ENCODE measurements at regions not wholly inside any gene's neighbourhood (a gene's known extent, or its start where the extent isn't known, plus 50 kb on each side); places are given as distances from the start of the nearest gene placed in this dataset.
"Not testable (repeated sequence)": the region's sequence is repeated elsewhere in the genome, so short reads cannot be mapped to it uniquely, and the experiment has no call there.

- Histone ChIP-seq H3K4me3 (no peak overlapping the region), H3K9me3 (ENCODE audit: low read depth) (no peaks in the 10 kb centered on the region), H4K20me1 (ENCODE audit: insufficient read depth, poor library complexity, severe bottlenecking) (no peaks in the 10 kb centered on the region), H3K27ac (no peak overlapping the region), H2AFZ (no peak overlapping the region), H3K4me2 (no peak overlapping the region), H3K36me3 (replicated peaks; ENCODE audit: insufficient read depth, low read depth) (no peaks in the 10 kb centered on the region), H3K27me3 (no peaks in the 10 kb centered on the region), H3K79me2 (no peaks in the 10 kb centered on the region), H3K4me1 (ENCODE audit: insufficient read depth) (no peaks in the 10 kb centered on the region), H3K9me2 (replicated peaks; ENCODE audit: insufficient read depth) (no peaks in the 10 kb centered on the region)
- 80% methylated on average over 5 of the region's 5 CpGs for WGBS (ENCODE audit: low lambda C conversion rate, missing lambda C conversion rate)
- DNase-seq (ENCODE audit: low spot score): no peak
- TF ChIP-seq, protein P1, sequence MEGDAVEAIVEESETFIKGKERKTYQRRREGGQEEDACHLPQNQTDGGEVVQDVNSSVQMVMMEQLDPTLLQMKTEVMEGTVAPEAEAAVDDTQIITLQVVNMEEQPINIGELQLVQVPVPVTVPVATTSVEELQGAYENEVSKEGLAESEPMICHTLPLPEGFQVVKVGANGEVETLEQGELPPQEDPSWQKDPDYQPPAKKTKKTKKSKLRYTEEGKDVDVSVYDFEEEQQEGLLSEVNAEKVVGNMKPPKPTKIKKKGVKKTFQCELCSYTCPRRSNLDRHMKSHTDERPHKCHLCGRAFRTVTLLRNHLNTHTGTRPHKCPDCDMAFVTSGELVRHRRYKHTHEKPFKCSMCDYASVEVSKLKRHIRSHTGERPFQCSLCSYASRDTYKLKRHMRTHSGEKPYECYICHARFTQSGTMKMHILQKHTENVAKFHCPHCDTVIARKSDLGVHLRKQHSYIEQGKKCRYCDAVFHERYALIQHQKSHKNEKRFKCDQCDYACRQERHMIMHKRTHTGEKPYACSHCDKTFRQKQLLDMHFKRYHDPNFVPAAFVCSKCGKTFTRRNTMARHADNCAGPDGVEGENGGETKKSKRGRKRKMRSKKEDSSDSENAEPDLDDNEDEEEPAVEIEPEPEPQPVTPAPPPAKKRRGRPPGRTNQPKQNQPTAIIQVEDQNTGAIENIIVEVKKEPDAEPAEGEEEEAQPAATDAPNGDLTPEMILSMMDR (IDR thresholded peaks at IDR 0.05; ENCODE audit: poor library complexity): no peak
These were observed 66.1 kb upstream of the ANKRD55 start for GRCh38 chr5:56299212-56299611.

DNA sequence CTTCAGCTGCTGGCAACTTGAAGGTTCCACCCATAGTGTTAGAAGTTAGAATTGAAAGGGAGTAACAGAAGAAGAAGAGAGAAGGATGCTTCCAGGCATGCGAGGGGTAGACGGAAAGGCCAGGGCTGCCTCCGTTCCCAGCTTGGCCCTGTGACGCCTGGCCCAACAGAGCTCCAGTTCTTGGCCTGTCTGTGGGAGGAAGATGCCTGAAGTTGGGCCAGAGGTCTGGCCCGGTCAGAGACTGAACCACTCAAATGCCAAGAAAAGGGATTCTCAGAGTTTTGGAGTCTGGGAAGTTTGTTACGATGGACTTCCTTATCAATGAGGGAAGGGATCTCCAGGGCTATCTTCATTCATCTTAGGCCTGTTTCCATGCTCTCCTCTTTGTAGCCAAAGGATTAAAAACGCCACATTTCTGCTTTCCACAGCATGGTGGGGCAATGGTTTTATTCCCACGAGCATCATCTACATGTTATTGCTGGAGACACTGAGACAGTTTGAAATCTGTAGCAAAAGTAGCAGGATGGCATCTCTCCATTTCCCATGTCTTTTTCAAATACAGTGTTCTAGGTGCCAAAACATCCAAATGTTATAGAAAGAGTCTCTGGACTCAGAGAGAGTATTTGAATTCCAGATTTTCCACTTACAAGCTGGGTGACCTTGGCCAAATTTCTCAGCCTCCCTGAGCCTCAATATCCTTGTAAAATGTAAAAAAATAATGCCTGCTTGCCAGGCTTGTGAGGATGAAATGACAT is 65.4 kb upstream of the ANKRD55 start:
- no peaks in the 10 kb centered on the region for H3K9me3 ChIP-seq (ENCODE audit: low read depth)
- TF ChIP-seq, protein P1 (IDR thresholded peaks at IDR 0.05; ENCODE audit: poor library complexity): no peak
- no peak for TF ChIP-seq EZH2 (IDR thresholded peaks at IDR 0.05; ENCODE audit: borderline replicate concordance)
- no peak for TF ChIP-seq EZH2phosphoT487 (IDR thresholded peaks at IDR 0.05; ENCODE audit: low read depth, severe bottlenecking, unreplicated experiment)
- no peak for DNase-seq (ENCODE audit: low spot score)
- no peaks in the 10 kb centered on the region for H4K20me1 ChIP-seq (ENCODE audit: insufficient read depth, poor library complexity, severe bottlenecking)
- no peak overlapping the region for H3K4me2 ChIP-seq
- no peak overlapping the region for H3K27ac ChIP-seq
- H3K79me2 ChIP-seq: no peaks in the 10 kb centered on the region
- no peaks in the 10 kb centered on the region for H3K9me2 ChIP-seq (replicated peaks; ENCODE audit: insufficient read depth)
- no peaks in the 10 kb centered on the region for H3K36me3 ChIP-seq (replicated peaks; ENCODE audit: insufficient read depth, low read depth)
- no peak overlapping the region for H3K4me3 ChIP-seq
- 95% methylated on average over 8 of the region's 8 CpGs for WGBS (ENCODE audit: low lambda C conversion rate, missing lambda C conversion rate)
- H2AFZ ChIP-seq: no peak overlapping the region
- H3K27me3 ChIP-seq: no peaks in the 10 kb centered on the region
- no peaks in the 10 kb centered on the region for H3K4me1 ChIP-seq (ENCODE audit: insufficient read depth)

GRCh38 chr5:56297851-56298250 is 64.7 kb upstream of the ANKRD55 start:
- Histone ChIP-seq H3K4me2 (no peak overlapping the region), H3K27ac (no peak overlapping the region), H3K27me3 (no peaks in the 10 kb centered on the region), H3K4me3 (no peak overlapping the region), H3K9me3 (ENCODE audit: low read depth) (no peaks in the 10 kb centered on the region), H2AFZ (no peak overlapping the region), H3K79me2 (no peaks in the 10 kb centered on the region), H3K4me1 (ENCODE audit: insufficient read depth) (no peaks in the 10 kb centered on the region), H3K36me3 (replicated peaks; ENCODE audit: insufficient read depth, low read depth) (no peaks in the 10 kb centered on the region), H4K20me1 (ENCODE audit: insufficient read depth, poor library complexity, severe bottlenecking) (no peaks in the 10 kb centered on the region), H3K9me2 (replicated peaks; ENCODE audit: insufficient read depth) (no peaks in the 10 kb centered on the region)
- TF ChIP-seq, protein P1 (IDR thresholded peaks at IDR 0.05; ENCODE audit: poor library complexity): no peak
- TF ChIP-seq EZH2 (IDR thresholded peaks at IDR 0.05; ENCODE audit: borderline replicate concordance): no peak
- no peak for TF ChIP-seq EZH2phosphoT487 (IDR thresholded peaks at IDR 0.05; ENCODE audit: low read depth, severe bottlenecking, unreplicated experiment)
- WGBS (ENCODE audit: low lambda C conversion rate, missing lambda C conversion rate): 33% methylated on average over 2 of the region's 2 CpGs
- no peak for DNase-seq (ENCODE audit: low spot score)

DNA sequence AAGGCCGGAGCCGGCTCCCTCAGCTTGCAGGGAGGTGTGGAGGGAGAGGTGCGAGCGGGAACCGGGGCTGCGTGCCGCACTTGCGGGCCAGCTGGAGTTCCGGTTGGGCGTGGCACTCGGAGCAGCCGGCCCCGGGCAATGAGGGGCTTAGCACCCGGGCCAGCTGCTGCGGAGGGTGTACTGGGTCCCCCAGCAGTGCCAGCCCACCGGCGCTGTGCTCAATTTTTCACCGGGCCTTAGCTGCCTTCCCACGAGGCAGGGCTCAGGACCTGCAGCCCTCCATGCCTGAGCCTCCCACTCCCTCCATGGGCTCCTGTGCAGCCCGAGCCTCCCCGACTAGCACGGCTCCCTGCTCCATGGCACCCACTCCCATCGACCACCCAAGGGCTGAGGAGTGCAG is 62.2 kb upstream of the ANKRD55 start:
- not testable (repeated sequence) for H3K9me2 ChIP-seq (replicated peaks; ENCODE audit: insufficient read depth); H3K27me3 ChIP-seq; H3K4me3 ChIP-seq; H3K9me3 ChIP-seq (ENCODE audit: low read depth); H3K4me2 ChIP-seq; H3K4me1 ChIP-seq (ENCODE audit: insufficient read depth); H3K36me3 ChIP-seq (replicated peaks; ENCODE audit: insufficient read depth, low read depth); H3K79me2 ChIP-seq; H3K27ac ChIP-seq; DNase-seq (ENCODE audit: low spot score); H4K20me1 ChIP-seq (ENCODE audit: insufficient read depth, poor library complexity, severe bottlenecking); H2AFZ ChIP-seq
- WGBS (ENCODE audit: low lambda C conversion rate, missing lambda C conversion rate): 99% methylated on average over 10 of the region's 23 CpGs
